ENCODE measurements at regions not wholly inside any gene's neighbourhood (a gene's known extent, or its start where the extent isn't known, plus 50 kb on each side); places are given as distances from the start of the nearest gene placed in this dataset.

GRCh38 chr2:221087779-221088178 is 484.3 kb downstream of the EPHA4 start:
- no peaks in the 10 kb centered on the region for H3K27me3 ChIP-seq
- H3K4me3 ChIP-seq, result no peak overlapping the region
- H3K27ac ChIP-seq, result no peak overlapping the region
- intact Hi-C loops (cut with DNase I), result no loop called here
- no peak for DNase-seq
- H3K36me3 ChIP-seq (replicated peaks in 1 of 2; ENCODE audit: insufficient read depth in 1 of 2, low read depth in 2 of 2), result no peaks in the 10 kb centered on the region
- TF ChIP-seq CTCF (IDR thresholded peaks at IDR 0.05) (no peak), POLR2A (IDR thresholded peaks at IDR 0.05) (no peak)
- H3K4me1 ChIP-seq, result no peaks in the 10 kb centered on the region
- WGBS, 2 donors, result 59 to 65% methylated on average over 7 of the region's 7 CpGs
- no peak for ATAC-seq
- no peaks in the 10 kb centered on the region for H3K9me3 ChIP-seq

- 44 to 50% methylated on average over 2 of the region's 2 CpGs for WGBS, 2 donors
- Histone ChIP-seq H3K4me1 (no peaks in the 10 kb centered on the region), H3K9me3 (no peaks in the 10 kb centered on the region), H3K36me3 (replicated peaks in 1 of 2; ENCODE audit: insufficient read depth in 1 of 2, low read depth in 2 of 2) (no peaks in the 10 kb centered on the region), H3K4me3 (no peak overlapping the region), H3K27me3 (no peaks in the 10 kb centered on the region), H3K27ac (no peak overlapping the region)
- intact Hi-C loops (cut with DNase I), result no loop called here
- DNase-seq, result no peak
- no peak for ATAC-seq
- TF ChIP-seq POLR2A (IDR thresholded peaks at IDR 0.05) (no peak), CTCF (IDR thresholded peaks at IDR 0.05) (no peak)
These were observed 483.6 kb downstream of the EPHA4 start for GRCh38 chr2:221088506-221088905.

- no peaks in the 10 kb centered on the region for H3K36me3 ChIP-seq (replicated peaks in 1 of 2; ENCODE audit: insufficient read depth in 1 of 2, low read depth in 2 of 2)
- DNase-seq (no peak), ATAC-seq (no peak)
- H3K4me3 ChIP-seq, result no peak overlapping the region
- no peaks in the 10 kb centered on the region for H3K27me3 ChIP-seq
- H3K9me3 ChIP-seq, result no peaks in the 10 kb centered on the region
- 0 to 3% methylated on average over 1 of the region's 1 CpG for WGBS, 2 donors
- intact Hi-C loops (cut with DNase I), result no loop called here
- H3K27ac ChIP-seq, result no peak overlapping the region
- TF ChIP-seq POLR2A (IDR thresholded peaks at IDR 0.05), result no peak
- TF ChIP-seq CTCF (IDR thresholded peaks at IDR 0.05), result no peak
- H3K4me1 ChIP-seq, result no peaks in the 10 kb centered on the region
These were observed 476.7 kb downstream of the EPHA4 start for GRCh38 chr2:221095356-221095755.

GRCh38 chr2:221096706-221097567 is 475.2 kb downstream of the EPHA4 start:
- H3K9me3 ChIP-seq, result no peaks in the 10 kb centered on the region
- TF ChIP-seq CTCF (IDR thresholded peaks at IDR 0.05) (no peak), POLR2A (IDR thresholded peaks at IDR 0.05) (no peak)
- ATAC-seq (no peak), DNase-seq (no peak)
- H3K36me3 ChIP-seq (replicated peaks in 1 of 2; ENCODE audit: insufficient read depth in 1 of 2, low read depth in 2 of 2), result no peaks in the 10 kb centered on the region
- no peak overlapping the region for H3K27ac ChIP-seq
- 33 to 37% methylated on average over 10 of the region's 10 CpGs for WGBS, 2 donors
- no peak overlapping the region for H3K4me3 ChIP-seq
- no peaks in the 10 kb centered on the region for H3K4me1 ChIP-seq
- no peaks in the 10 kb centered on the region for H3K27me3 ChIP-seq
- intact Hi-C loops (cut with DNase I), result no loop called here

GRCh38 chr2:221097568-221097915 is 474.6 kb downstream of the EPHA4 start:
- ATAC-seq, result no peak

More at GRCh38 chr2:221097568-221097915, 474.6 kb downstream of the EPHA4 start:
- TF ChIP-seq POLR2A (IDR thresholded peaks at IDR 0.05), result no peak
- no peak for TF ChIP-seq CTCF (IDR thresholded peaks at IDR 0.05)
- Histone ChIP-seq H3K27ac (no peak overlapping the region), H3K27me3 (no peaks in the 10 kb centered on the region), H3K36me3 (replicated peaks in 1 of 2; ENCODE audit: insufficient read depth in 1 of 2, low read depth in 2 of 2) (no peaks in the 10 kb centered on the region), H3K9me3 (no peaks in the 10 kb centered on the region), H3K4me3 (no peak overlapping the region), H3K4me1 (no peaks in the 10 kb centered on the region)
- 73% methylated on average over 1 of the region's 1 CpG; no CpG with 5 or more reads in 1 of the 2 donors for WGBS, 2 donors
- intact Hi-C loops (cut with DNase I), result no loop called here
- DNase-seq, result no peak

Measured in body of pancreas (tissue), 4 donors.